GM21390 (cell line): ENCODE measurements at regions not wholly inside any gene's neighbourhood (a gene's known extent, or its start where the extent isn't known, plus 50 kb on each side); places are given as distances from the start of the nearest gene placed in this dataset.
"Not testable (repeated sequence)": the region's sequence is repeated elsewhere in the genome, so short reads cannot be mapped to it uniquely, and the experiment has no call there.

Source experiments
- ATAC-seq: cut with Tn5 transposase; IDR thresholded peaks from one replicate; pipeline ENCODE4 v1.9.1; 2021; ENCODE audit not compliant: unreplicated experiment

DNA sequence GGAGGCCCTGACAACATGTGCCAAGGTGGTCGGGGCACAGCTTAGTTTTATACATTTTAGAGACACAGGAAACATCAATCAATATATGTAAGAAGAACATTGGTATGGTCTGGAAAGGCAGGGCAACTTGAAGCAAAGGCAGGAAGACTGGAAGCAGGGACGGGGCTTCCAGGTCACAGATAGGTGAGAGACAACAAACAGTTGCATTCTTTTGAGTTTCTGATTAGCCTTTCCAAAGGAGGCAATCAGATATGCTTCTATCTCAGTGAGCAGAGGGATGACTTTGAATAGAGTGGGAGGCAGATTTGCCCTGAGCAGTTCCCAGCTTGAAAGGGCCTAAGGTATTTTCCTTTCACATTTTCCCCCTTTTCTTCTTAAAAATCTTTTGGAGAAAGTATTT lies 311.0 kb upstream of the RGS17 start:
- no peak for ATAC-seq

DNA sequence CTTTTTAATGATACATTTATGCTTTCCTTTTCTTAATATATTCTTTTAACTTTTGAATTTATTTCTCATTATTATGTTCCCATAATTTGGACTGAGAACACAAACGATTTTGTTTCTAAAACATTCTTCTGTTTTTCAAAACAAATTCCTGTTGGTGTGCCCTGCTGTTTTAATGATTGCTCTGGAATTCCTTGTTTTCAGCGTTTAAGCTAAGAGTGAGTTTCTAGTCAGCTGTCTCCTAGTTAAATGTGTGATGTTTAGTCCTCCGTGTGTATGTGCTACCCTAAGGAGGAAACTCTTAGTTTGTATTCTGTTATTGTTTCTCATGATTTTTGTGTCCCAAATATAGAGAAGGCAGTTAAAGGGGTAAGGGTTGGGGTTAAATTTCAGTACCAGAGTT lies 306.1 kb upstream of the RGS17 start:
- ATAC-seq, result no peak

DNA sequence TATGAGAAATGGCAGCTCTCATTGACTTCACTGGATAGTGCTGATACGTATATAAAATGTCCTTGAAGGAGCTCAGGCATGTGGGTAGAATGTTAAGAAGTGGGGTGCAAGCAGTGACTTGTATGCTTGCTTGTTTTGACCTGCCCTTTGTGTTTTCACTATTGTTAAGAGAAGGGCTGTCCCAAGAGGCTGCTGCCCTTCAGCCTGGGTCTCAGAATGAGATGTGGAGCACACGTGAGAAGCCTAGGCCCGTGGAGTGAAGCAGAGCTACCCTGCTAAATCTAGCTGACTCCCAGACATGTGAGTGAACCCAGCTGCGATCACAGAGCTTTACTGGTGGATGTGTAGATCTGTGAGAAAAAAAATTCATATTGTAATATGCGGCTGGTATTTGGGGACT lies 305.3 kb upstream of the RGS17 start:
- ATAC-seq, result no peak

DNA sequence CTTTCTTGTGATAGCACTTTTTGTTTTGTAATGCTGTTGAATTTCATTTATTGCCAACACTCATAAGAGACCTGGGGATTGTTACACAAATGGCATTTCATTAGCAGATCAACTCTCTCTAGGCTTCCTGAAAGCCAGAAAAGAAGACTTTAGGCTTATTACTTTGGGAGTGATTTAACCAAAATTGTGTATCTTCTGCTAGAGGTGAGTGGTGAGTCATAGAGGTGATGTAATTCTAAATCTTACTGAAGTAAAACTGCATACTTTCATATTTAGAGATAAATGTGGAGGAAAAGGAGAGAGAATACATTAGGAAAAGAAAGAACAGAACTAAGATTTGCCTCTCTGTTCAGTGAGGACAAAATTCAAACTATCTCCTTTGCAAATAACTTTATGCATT lies 304.7 kb upstream of the RGS17 start:
- ATAC-seq, result no peak

DNA sequence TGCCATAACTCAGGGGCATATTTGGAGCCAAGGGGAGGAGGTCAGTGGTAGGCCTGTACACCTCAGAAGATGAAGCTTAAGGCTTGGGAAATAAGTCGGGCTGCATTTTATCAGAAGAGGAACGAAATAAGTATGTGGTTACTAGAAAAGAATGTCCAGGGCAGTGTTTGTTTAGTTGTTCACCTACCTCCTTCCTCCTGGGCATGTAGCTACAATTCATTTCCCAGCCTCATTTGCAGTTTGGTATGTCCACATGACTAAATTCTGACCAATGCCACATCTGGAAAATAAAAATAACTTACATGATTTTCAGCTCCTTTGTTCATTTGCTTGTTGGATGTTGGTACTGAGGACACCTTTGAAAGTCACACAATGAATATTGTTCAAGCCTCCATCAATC lies 294.5 kb upstream of the RGS17 start:
- ATAC-seq, result no peak

DNA sequence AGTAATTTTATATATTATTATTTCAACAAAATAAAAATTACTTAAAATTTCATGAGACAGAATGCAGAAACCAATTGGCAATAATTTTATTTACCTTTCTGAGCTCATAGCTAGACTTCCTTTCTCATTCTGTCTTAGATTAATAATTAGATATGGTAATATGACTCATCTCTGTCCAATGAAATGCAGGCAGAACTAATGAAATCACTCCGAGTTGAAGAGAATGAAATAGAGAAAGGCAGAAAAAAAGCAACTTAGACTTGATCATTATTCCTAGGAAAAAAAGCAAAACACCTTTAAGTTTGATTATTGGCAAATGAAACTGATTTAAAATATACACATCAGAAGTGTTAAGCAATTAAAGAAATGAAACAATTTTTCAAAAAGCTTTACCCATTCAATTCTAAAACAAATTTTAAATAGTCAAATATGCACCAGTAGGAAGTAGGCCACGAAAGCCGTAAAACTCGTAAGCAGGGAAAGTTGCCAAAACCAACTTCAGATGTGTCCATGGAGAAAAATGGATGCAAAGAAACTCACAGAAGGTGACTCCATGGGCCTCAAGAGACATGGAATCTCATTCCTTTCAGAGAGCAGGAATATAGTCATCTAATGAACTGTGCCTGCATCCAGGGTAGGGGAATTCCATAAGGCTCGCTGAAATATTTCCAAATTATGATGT lies 293.8 kb upstream of the RGS17 start:
- no peak for ATAC-seq

DNA sequence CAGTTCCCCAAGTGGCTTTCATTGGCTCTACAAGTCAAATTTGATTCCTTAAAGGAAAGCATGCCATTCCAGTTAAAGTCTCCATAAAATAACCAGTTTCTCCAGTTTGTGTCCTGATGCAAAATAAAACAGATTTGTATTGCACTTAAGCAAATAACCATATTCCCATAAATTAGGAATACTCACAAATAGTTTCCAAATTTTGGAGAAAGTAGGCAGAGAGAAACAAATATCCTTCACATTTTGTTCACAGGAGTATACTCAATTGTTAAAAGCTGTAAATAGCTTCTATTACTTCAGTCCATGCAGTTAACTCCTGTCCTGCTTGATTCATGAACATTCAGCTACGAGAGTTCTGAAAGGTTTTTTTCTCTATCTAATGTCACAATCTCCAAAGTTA lies 281.4 kb upstream of the RGS17 start:
- no peak for ATAC-seq

DNA sequence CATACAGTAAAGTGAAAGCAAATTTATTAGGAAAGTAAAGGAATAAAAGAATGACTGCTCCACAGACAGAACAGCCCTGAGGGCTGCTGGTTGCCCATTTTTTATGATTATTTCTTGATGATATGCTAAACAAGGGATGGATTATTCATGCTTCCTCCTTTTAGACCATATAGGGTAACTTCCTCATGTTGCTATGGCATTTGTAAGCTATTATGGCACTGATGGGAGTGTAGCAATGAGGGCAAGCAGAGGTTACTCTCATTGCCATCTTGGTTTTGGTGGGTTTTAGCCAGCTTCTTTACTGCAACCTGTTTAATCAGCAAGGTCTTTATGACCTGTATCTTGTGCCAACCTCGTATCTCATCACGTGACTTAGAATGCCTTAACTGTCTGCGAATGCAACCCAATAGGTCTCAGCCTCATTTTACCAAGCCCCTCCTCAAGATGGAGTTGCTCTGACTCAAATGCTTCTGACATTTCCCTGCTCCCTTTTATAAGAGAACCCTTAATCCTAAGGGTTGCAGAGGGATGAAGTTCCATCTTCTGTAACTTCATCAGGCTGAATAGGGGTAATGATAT lies 280.1 kb upstream of the RGS17 start:
- ATAC-seq, result no peak

DNA sequence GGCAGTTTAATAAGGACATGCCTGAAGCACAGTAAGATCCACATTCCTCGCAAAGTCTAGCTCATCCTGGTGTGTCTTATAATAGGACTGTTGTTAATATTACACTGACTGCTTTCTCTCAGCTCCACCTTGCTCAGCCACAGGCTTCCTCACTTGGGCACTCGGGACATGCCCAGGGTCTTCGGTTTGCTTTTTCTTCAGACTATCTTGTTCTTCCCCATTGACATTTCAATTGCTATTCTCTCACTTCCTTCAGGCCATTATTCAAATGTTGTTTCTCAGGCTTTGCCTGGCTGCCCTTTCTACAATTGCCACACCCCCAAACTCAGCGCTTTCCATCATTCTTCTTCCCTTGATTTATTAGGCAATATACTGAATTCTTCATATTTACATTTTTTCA lies 274.8 kb upstream of the RGS17 start:
- ATAC-seq, result no peak

DNA sequence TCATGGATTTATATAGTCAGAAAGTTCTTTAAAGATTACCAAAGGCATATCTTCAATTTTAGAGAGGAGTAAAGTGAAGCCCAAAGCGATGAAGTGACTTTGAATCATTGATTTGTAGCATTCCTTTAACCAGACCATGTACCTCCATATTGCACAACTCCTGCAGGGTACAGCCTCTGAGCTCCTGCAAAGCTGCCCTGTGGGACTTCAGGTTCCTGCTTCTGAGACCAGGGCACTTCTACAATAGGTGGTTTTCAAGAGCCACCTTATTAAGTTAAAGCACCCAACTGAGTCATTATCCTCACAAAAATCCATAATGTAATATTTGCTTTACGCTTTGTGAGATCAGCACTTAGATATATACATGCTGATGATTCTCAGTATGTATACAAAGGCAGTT lies 270.7 kb upstream of the RGS17 start:
- no peak for ATAC-seq

DNA sequence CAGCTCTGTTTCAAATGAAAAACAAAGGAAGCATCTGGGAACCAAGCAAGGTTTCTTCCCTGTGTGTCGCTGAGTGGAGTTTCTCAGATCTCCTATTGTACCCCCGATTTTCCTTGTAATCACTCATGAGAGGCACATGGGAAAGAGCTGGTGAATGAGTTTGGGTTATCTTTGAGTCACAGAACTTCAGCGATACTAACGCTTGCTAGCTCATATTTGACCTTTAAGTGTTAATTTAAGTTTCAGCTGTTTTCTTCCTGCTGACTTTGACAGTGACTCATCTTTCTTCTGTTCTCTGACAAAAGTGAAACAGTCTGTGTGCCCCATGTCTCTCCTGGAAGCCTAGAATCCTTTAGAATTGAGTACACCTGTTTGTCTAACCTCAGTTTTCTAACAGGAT lies 261.1 kb upstream of the RGS17 start:
- ATAC-seq, result no peak

DNA sequence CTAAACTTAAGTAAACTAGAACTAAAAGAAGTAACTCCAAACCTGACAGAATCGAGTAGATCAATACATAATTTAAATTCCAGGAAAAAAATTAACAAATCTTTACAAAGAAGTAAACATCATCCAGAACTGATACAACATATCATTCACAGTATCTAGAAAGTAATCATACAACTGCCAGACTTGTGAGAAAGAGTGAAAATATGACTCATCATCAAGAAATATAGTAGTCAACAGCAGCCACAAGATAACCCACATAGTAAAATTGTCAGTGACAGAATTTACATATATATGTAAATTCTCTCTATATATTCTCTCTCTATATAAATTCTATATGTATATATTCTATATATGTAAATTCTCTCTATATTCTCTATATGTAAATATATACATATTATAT lies 242.8 kb upstream of the RGS17 start:
- no peak for ATAC-seq

DNA sequence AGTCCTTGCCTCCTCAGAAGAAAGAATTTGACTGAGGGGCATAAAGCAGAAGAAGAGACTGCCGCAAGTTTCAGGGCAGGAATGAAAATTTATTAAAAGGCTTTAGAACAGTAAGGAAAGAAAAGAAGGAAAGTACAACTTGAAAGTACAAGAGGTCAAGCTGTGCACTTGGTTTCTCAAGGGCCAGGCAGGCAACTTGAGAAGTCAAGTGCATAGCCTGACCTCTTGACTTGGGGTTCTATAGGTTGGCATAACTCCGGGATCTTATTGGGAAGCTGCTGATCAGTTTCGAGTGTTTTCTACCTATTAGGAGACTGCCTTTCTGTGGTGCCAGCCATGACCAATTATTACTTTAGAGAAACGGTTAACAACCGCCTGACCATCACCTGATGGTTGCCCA lies 237.0 kb upstream of the RGS17 start:
- no peak for ATAC-seq

DNA sequence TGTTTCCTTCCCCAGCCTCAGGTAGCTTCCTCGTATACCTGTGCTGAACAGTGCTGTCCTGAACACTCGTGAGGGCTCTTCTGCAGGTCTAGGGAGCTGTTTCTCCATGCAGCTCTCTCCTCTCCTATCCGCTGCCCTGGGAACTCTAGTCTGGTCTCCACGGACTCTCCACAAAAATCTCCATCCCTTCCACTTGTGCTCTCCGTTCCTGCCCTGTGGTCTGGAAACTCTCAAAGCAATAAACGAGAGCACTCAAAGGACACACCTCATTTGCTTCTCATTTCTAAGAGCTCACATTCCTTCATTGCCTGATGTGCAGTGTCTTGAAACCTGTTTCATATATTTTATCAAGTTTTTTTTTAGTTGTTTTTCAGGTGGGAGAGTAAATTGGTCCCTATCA lies 235.9 kb upstream of the RGS17 start:
- ATAC-seq, result no peak

DNA sequence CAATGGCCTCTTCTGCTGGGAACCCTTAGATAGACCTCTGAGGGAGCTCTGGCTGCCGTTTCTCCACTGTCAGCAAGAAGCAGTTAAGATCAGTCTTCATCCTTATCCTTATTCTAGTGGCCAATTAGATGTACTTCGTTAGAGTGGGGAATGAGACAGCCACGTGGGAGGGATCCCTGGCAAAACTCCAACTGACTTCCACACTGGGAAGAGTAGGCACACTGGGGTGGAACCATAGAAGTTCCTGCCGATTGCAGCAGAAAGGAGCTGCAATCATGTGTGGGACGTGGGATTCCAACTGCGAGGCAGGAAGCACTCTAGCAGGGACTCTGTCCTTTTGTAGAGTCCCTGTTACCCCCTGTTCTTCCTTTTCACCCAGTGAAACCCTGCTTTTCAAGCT lies 226.3 kb upstream of the RGS17 start:
- ATAC-seq, result no peak

DNA sequence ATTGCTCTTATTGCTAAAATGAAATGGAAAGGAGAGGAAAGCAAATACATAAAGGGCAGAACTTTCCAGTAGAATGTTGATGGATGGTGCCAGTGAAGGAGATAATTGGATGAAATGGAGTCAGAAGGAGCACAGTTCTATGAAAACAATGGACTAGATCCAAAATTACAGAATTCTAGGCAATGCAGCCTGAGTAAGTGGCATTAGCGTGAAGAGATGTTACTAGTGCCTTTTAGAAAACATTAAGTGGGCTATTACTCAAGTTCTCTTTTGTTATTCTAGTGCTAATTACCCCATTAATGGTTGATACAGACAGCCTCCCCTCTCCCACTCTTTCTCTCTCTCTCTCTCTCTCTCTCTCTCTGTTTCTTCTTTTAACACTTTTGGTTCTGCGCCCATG lies 209.5 kb upstream of the RGS17 start:
- ATAC-seq, result no peak

DNA sequence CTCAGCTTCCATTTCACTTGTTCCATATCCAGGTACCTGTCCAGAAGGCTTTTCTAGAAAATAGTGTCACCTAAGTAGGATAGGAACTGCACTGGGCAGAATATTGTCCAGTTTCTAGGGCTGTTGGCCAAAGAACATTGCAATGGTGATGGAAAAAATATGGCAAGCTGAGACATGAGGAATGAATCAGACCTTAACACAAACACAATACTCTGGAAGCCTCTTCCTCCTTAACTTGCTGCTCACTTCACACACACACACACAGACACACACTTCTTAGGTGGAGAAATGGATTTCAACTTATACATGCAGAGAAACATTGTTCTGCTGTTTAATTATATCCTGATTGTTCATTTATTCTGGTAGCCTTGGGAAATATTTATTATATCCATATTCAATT lies 203.0 kb upstream of the RGS17 start:
- no peak for ATAC-seq

DNA sequence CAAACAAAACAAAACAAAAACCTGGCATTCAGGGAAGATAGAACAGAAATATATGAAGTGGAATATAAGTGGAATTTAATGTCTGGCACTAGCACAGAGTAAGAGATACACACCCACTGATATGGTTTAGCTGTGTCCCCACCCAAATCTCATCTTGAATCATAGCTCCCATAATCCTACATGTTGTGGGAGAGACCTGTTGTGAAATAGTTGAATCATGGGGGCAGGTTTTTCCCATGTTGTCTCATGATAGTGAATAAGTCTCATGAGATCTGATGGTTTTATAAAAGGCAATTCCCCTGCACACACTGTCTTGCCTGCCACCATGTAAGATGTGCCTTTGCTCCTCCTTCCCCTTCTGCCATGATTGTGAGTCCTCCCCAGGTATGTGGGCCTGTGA lies 200.1 kb upstream of the RGS17 start:
- not testable (repeated sequence) for ATAC-seq

DNA sequence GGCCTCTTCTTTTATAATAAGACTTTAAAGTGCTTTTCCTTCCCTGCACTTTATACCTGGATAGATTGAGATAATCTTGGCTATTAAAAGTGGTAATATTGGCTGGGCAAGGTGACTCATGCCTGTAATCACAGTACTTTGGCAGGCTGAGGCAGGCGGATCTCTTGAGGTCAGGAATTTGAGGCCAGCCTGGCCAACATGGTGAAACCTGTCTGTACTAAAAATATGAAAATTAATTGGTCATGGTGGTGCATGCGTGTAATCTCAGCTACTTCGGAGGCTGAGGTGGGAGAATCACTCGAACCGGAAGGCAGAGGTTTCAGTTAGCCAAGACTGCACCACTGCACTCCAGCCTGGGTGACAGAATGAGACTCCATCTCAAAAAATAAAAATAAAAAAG lies 197.1 kb upstream of the RGS17 start:
- ATAC-seq, result no peak

DNA sequence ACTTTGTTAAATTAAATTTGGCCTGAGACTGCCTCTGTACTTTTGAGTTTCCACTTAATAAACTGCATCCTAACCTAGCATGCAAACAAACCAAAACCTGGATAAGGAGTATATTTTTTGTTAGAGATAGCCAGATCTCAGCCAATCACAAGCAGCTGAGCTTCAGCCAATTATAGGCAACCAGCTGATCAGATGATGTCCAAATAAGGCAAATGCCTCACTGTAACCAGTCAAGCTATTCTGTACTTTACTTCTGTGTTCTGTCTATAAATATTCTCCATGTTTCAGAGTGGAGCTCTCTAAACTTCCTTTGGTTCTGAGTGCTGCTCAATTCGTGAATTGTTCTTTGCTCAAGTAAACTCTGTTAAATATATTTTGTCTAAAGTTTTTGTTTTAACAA lies 194.6 kb upstream of the RGS17 start:
- no peak for ATAC-seq

DNA sequence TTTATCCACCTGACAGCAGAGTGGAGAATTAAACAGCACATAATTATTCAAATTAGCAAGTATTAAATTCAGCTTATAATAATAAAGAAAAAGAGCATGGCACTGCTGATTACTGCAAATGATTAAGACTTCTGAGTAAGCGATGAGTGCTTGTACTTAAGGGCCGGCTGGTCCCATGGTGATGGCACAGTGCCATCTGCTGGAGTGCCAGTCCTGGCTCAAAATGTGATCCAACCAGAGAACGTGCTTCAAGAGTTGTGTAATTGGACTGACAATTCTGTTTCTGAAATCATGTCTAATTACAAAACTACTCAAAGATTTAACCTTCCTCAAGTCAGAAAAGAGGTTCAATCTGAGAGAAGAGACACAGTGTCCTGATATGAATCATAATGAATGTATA lies 181.6 kb upstream of the RGS17 start:
- ATAC-seq, result peak; percentile 73

DNA sequence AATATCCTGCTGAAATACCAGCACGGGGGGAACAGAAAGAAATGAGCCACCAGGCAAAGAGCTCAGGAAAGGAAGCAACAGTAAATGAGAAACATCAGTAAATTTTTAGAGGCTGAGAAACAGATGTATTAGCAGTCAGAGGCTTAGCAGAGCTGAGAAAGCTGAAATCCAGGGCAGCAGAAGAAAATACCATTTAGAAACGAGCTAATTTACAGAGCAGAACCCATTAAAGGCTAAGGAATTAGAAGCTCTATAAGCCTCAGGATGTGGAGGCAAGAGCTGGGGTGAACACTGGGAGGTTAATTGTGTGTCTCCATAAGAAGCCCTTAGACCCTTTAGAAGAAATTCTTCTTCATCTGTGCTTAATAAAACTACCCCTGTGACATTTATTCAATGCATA lies 178.6 kb upstream of the RGS17 start:
- no peak for ATAC-seq

DNA sequence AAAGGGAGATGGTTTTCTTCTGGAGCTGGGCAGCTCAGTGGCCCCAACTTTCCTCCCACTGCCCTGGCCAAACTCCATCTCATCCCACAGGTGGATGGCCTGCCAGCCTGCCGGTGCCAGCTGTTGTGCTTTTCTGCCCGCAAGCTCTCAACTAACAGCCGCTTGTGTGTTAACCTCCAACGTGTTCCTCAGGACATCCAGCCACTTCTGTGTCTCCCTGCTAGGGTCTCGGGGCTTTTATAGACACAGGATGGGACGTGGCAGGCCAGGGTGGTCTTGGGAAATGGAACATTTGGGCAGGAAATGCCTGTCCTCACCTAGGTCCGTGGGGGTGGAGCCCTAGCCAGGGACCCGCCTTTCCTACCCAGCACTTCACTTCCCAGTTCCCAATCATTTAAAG lies 171.1 kb upstream of the RGS17 start:
- no peak for ATAC-seq
